Stimulated activated naive CD8-positive, alpha-beta T cell treated with anti-CD3 and anti-CD28 coated beads, Interleukin-15, amount 100 ng/mL, for 72 hours (primary cell): ENCODE measurements at regions not wholly inside any gene's neighbourhood (a gene's known extent, or its start where the extent isn't known, plus 50 kb on each side); places are given as distances from the start of the nearest gene placed in this dataset.
A peak's percentile ranks its signal among the peaks of the same experiment; 100 is the strongest.
"Not testable (repeated sequence)": the region's sequence is repeated elsewhere in the genome, so short reads cannot be mapped to it uniquely, and the experiment has no call there.

ENCODE experiments used
- ATAC-seq: fragments of 150-1000 bp; cut with Tn5 transposase; 2 replicates; pipeline ENCODE4 v1.10.0; 2021; ENCODE audit warnings: mild to moderate bottlenecking, moderate library complexity
- DNase-seq, 2 donors: peaks; one replicate each; pipeline ENCODE4 v3.0.0; 2021 to 2022
- H3K27ac Mint-ChIP-seq, 2 donors: one replicate each; pipeline ENCODE4 v1.8.0; 2022; ENCODE audit warnings: mild to moderate bottlenecking in 2 of 2, mixed read lengths in 2 of 2, moderate library complexity in 2 of 2
- H3K27me3 Mint-ChIP-seq: one replicate; pipeline ENCODE4 v1.8.0; 2022; ENCODE audit warnings: mixed read lengths
- H3K4me1 Mint-ChIP-seq: one replicate; pipeline ENCODE4 v1.8.0; 2022; ENCODE audit warnings: mild to moderate bottlenecking, mixed read lengths
- H3K4me3 Mint-ChIP-seq, 2 donors: one replicate each; pipeline ENCODE4 v1.8.0; 2022; ENCODE audit warnings: mild to moderate bottlenecking in 2 of 2, mixed read lengths in 2 of 2, moderate library complexity in 1 of 2
- H3K9me3 Mint-ChIP-seq, 2 donors: one replicate each; pipeline ENCODE4 v1.8.0; 2022; ENCODE audit warnings: mixed read lengths in 2 of 2

GRCh38 chr13:111629457-111629856 lies 309.0 kb downstream of the TEX29 start:
- Mint-ChIP-seq H3K27ac (no peak overlapping the region), H3K9me3 (no peaks in the 10 kb centered on the region), H3K27me3 (no peaks in the 10 kb centered on the region), H3K4me3 (no peak overlapping the region), H3K4me1 (no peaks in the 10 kb centered on the region)
- DNase-seq (no peak), ATAC-seq (no peak)

GRCh38 chr13:111629926-111630325 lies 309.5 kb downstream of the TEX29 start:
- H3K27me3 Mint-ChIP-seq, result no peaks in the 10 kb centered on the region
- ATAC-seq, result no peak
- DNase-seq, result no peak
- no peak overlapping the region for H3K4me3 Mint-ChIP-seq
- no peaks in the 10 kb centered on the region for H3K9me3 Mint-ChIP-seq
- H3K27ac Mint-ChIP-seq, result no peak overlapping the region
- H3K4me1 Mint-ChIP-seq, result no peaks in the 10 kb centered on the region

DNA sequence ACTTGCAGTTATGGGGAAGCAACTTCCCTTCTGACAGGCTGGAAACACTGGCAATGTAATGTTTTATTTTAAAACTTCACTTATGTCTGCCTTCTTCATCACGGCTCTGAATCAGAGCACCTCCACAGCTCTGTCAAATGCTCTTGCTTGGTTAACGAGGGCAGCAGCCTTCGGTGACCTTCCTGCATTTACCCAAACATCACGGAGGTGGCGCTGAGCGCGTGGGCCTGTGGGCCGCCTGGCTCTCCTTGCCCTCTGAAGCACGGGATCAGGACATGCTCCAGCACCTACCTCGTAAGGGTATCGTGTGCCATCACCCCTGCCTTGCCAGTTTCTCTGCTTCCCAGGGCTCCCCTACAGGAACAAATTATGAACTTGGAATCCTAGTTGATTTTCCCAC lies 310.0 kb downstream of the TEX29 start:
- Mint-ChIP-seq H3K27ac (no peak overlapping the region), H3K27me3 (no peaks in the 10 kb centered on the region), H3K4me1 (no peaks in the 10 kb centered on the region), H3K9me3 (no peaks in the 10 kb centered on the region), H3K4me3 (no peak overlapping the region)
- DNase-seq, result no peak
- ATAC-seq, result no peak

DNA sequence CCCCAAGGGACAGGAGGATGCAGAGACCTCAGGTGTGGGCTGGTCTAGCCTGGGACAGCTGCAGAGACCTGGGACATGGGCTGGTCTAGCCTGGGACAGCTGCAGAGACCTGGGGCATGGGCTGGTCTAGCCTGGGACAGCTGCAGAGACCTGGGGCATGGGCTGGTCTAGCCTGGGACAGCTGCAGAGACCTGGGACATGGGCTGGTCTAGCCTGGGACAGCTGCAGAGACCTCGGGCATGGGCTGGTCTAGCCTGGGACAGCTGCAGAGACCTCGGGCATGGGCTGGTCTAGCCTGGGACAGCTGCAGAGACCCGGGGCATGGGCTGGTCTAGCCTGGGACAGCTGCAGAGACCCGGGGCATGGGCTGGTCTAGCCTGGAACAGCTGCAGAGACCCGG lies 310.8 kb downstream of the TEX29 start:
- not testable (repeated sequence) for H3K27ac Mint-ChIP-seq, H3K4me1 Mint-ChIP-seq, DNase-seq, H3K27me3 Mint-ChIP-seq, H3K4me3 Mint-ChIP-seq, H3K9me3 Mint-ChIP-seq, ATAC-seq

- H3K27ac Mint-ChIP-seq, result no peak overlapping the region
- no peak for ATAC-seq
- no peaks in the 10 kb centered on the region for H3K9me3 Mint-ChIP-seq
- DNase-seq, result no peak
- H3K4me3 Mint-ChIP-seq, result no peak overlapping the region
- no peaks in the 10 kb centered on the region for H3K27me3 Mint-ChIP-seq
- no peaks in the 10 kb centered on the region for H3K4me1 Mint-ChIP-seq
Measured at GRCh38 chr13:111632906-111633305, 312.5 kb downstream of the TEX29 start.

- ATAC-seq (no peak), DNase-seq (no peak)
- no peaks in the 10 kb centered on the region for H3K4me1 Mint-ChIP-seq
- no peak overlapping the region for H3K4me3 Mint-ChIP-seq
- no peak overlapping the region for H3K27ac Mint-ChIP-seq
- H3K9me3 Mint-ChIP-seq, result no peaks in the 10 kb centered on the region
- H3K27me3 Mint-ChIP-seq, result no peaks in the 10 kb centered on the region
Measured at GRCh38 chr13:111633401-111633800, 313.0 kb downstream of the TEX29 start.

- no peak for ATAC-seq
- H3K27ac Mint-ChIP-seq, result no peak overlapping the region
- H3K9me3 Mint-ChIP-seq, result no peaks in the 10 kb centered on the region
- H3K4me1 Mint-ChIP-seq, result no peaks in the 10 kb centered on the region
- H3K27me3 Mint-ChIP-seq, result no peaks in the 10 kb centered on the region
- DNase-seq, result no peak
- H3K4me3 Mint-ChIP-seq, result no peak overlapping the region
Measured at GRCh38 chr13:111634410-111634809, 314.0 kb downstream of the TEX29 start.

- no peak for DNase-seq
- no peak for ATAC-seq
- Mint-ChIP-seq H3K9me3 (no peaks in the 10 kb centered on the region), H3K27ac (no peak overlapping the region), H3K4me3 (no peak overlapping the region), H3K27me3 (no peaks in the 10 kb centered on the region), H3K4me1 (no peaks in the 10 kb centered on the region)
Measured at GRCh38 chr13:111636271-111636670, 315.8 kb downstream of the TEX29 start.

- Mint-ChIP-seq H3K27ac (no peak overlapping the region), H3K4me3 (no peak overlapping the region), H3K4me1 (no peaks in the 10 kb centered on the region), H3K9me3 (no peaks in the 10 kb centered on the region), H3K27me3 (no peaks in the 10 kb centered on the region)
- DNase-seq, result no peak
- no peak for ATAC-seq
Measured at GRCh38 chr13:111636804-111637203, 316.4 kb downstream of the TEX29 start.

GRCh38 chr13:111637365-111637764 lies 316.9 kb downstream of the TEX29 start:
- Mint-ChIP-seq H3K4me1 (no peaks in the 10 kb centered on the region), H3K9me3 (no peaks in the 10 kb centered on the region), H3K4me3 (no peak overlapping the region), H3K27me3 (no peaks in the 10 kb centered on the region), H3K27ac (no peak overlapping the region)
- ATAC-seq, result no peak
- no peak for DNase-seq

DNA sequence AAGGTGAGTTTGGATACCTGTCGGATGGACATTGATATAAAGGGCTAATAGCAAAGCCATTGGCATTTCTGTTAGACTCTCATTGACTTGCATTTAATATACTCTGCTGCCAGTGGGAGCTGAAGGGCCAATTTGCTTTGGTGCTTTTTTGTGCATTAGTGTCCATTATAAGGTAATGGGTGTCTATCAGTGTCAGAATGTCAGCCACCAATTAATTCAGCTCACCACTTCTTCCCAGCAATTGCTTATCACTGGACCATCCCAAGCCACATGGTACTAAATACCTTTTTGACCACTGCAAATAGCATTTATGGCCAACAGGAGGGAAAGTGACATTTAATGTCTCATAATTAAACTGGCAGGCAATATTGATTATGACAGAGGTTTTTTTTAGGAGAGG lies 317.8 kb downstream of the TEX29 start:
- H3K4me3 Mint-ChIP-seq, result no peak overlapping the region
- H3K9me3 Mint-ChIP-seq, result no peaks in the 10 kb centered on the region
- DNase-seq, result no peak
- no peaks in the 10 kb centered on the region for H3K4me1 Mint-ChIP-seq
- H3K27ac Mint-ChIP-seq, result no peak overlapping the region
- no peaks in the 10 kb centered on the region for H3K27me3 Mint-ChIP-seq
- ATAC-seq, result no peak

GRCh38 chr13:111639196-111639705 lies 318.8 kb downstream of the TEX29 start:
- Mint-ChIP-seq H3K4me1 (no peaks in the 10 kb centered on the region), H3K9me3 (no peaks in the 10 kb centered on the region), H3K27me3 (no peaks in the 10 kb centered on the region), H3K4me3 (no peak overlapping the region), H3K27ac (no peak overlapping the region)
- ATAC-seq, result no peak
- DNase-seq, result no peak

DNA sequence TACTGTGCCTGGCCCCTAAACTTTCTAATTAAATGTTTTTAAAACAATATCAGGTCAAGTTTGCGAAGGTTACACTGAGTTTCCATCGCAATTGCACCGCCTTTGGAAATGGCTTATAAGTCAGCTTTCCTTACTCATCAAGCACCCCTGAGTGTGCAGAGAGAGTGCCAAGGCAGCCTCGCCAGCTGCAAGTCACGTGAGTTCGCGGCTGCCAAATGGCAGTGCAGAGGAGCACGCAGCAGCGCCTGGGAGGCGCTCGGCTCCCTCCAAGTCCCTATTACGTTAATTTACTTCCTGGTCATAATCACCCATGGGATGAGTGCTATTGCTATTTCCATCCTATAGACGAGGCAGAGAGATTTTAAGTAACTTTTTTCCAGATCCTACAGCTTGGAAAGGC lies 319.6 kb downstream of the TEX29 start:
- Mint-ChIP-seq H3K27ac (no peak overlapping the region), H3K4me1 (no peaks in the 10 kb centered on the region), H3K9me3 (no peaks in the 10 kb centered on the region), H3K4me3 (no peak overlapping the region), H3K27me3 (no peaks in the 10 kb centered on the region)
- ATAC-seq (no peak), DNase-seq (no peak)

- ATAC-seq (no peak), DNase-seq (no peak)
- Mint-ChIP-seq H3K4me3 (no peak overlapping the region), H3K27me3 (no peaks in the 10 kb centered on the region), H3K9me3 (no peaks in the 10 kb centered on the region), H3K27ac (no peak overlapping the region), H3K4me1 (no peaks in the 10 kb centered on the region)
Measured at GRCh38 chr13:111640476-111640875, 320.0 kb downstream of the TEX29 start.

DNA sequence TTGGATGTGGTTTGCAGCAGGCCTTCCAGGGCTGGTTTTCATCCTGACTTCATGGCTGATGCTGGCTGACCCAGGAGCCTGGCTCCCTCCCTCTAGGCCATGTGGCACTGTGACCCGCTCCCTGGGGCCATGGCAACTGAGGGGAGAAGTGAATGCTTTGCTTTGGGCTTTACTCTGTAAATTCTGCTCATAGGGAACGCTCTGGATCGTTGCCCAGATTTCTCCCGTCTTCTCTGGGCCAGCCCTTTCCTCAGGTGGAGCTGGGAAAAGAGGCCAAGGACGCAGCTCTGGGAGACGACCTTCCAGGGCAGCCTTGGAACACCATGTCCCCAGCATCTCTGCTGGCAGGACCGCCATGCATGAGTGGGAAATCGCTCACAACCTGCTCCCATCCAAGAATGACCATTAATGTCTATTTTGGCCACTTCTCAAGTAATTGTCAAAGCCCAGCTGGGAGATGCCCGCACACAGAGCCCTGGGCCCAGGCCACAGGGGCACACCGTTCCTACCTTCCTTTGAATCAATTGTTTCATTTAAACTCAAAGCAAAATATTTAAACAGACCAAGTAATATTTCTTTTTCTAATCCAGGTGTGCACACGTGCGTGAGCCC lies 321.8 kb downstream of the TEX29 start:
- ATAC-seq (no peak), DNase-seq (no peak)
- Mint-ChIP-seq H3K4me1 (no peaks in the 10 kb centered on the region), H3K27me3 (peaks cover 9% of the 10 kb centered on the region), H3K4me3 (no peak overlapping the region), H3K9me3 (no peaks in the 10 kb centered on the region), H3K27ac (no peak overlapping the region)

GRCh38 chr13:111644750-111645149 lies 324.3 kb downstream of the TEX29 start:
- no peaks in the 10 kb centered on the region for H3K9me3 Mint-ChIP-seq
- peaks cover 10% of the 10 kb centered on the region for H3K27me3 Mint-ChIP-seq
- ATAC-seq, result peak; percentile 20
- H3K27ac Mint-ChIP-seq, result no peak overlapping the region
- no peak for DNase-seq
- H3K4me1 Mint-ChIP-seq, result no peaks in the 10 kb centered on the region
- H3K4me3 Mint-ChIP-seq, result no peak overlapping the region

GRCh38 chr13:111645198-111645597 lies 324.8 kb downstream of the TEX29 start:
- DNase-seq (no peak), ATAC-seq (no peak)
- Mint-ChIP-seq H3K4me1 (no peaks in the 10 kb centered on the region), H3K9me3 (no peaks in the 10 kb centered on the region), H3K4me3 (no peak overlapping the region), H3K27ac (peak overlapping the region in 1 of 2 donors; percentile 54), H3K27me3 (peaks cover 10% of the 10 kb centered on the region)
